Nephron (organoid): ENCODE measurements at regions not wholly inside any gene's neighbourhood (a gene's known extent, or its start where the extent isn't known, plus 50 kb on each side); places are given as distances from the start of the nearest gene placed in this dataset.

Experiments
- H3K27ac Mint-ChIP-seq, 3 experiments: 2 replicates each; pipeline ENCODE4 v1.8.0; 2020; ENCODE audit warnings: mixed read lengths in 3 of 3, mild to moderate bottlenecking in 2 of 3, moderate library complexity in 1 of 3
- H3K27me3 Mint-ChIP-seq: 2 replicates; pipeline ENCODE4 v1.8.0; 2021; ENCODE audit warnings: low read depth, mild to moderate bottlenecking, moderate library complexity, mixed read lengths
- H3K36me3 Mint-ChIP-seq: 2 replicates; pipeline ENCODE4 v1.8.0; 2020; ENCODE audit warnings: low read depth, mixed read lengths
- H3K4me1 Mint-ChIP-seq: 2 replicates; pipeline ENCODE4 v1.8.0; 2020; ENCODE audit warnings: mixed read lengths
- H3K4me3 Mint-ChIP-seq, 3 experiments: 2 replicates each; pipeline ENCODE4 v1.8.0; 2020; ENCODE audit warnings: mild to moderate bottlenecking in 3 of 3, mixed read lengths in 3 of 3, moderate library complexity in 2 of 3
- H3K9me3 Mint-ChIP-seq: 2 replicates; pipeline ENCODE4 v1.8.0; 2020; ENCODE audit warnings: mixed read lengths
- CTCF ChIP-seq, 3 experiments: fragments of 200-600 bp; sonication (generic); IDR thresholded peaks; one replicate each; pipeline ENCODE4 v1.5.0; 2021; ENCODE audit warnings: antibody characterized with exemption in 3 of 3; ENCODE audit not compliant: unreplicated experiment in 3 of 3

- no peaks in the 10 kb centered on the region for H3K36me3 Mint-ChIP-seq
- no peak for TF ChIP-seq CTCF (IDR thresholded peaks at IDR 0.05; ENCODE audit: unreplicated experiment in 3 of 3)
- peaks cover 12% of the 10 kb centered on the region for H3K27me3 Mint-ChIP-seq
- no peak overlapping the region for H3K4me3 Mint-ChIP-seq
- H3K9me3 Mint-ChIP-seq, result peaks cover 3% of the 10 kb centered on the region
- H3K4me1 Mint-ChIP-seq, result no peaks in the 10 kb centered on the region
- H3K27ac Mint-ChIP-seq, result no peak overlapping the region
Observed at GRCh38 chr18:8969639-8970390, 132.7 kb upstream of the NDUFV2 start.

- Mint-ChIP-seq H3K4me3 (no peak overlapping the region), H3K27me3 (peaks cover 12% of the 10 kb centered on the region), H3K4me1 (no peaks in the 10 kb centered on the region)
Observed at GRCh38 chr18:8970843-8971242, 131.7 kb upstream of the NDUFV2 start.

GRCh38 chr18:8972116-8972515 is 130.4 kb upstream of the NDUFV2 start:
- Mint-ChIP-seq H3K4me3 (no peak overlapping the region), H3K4me1 (no peaks in the 10 kb centered on the region), H3K9me3 (peaks cover 3% of the 10 kb centered on the region)

More at GRCh38 chr18:8970843-8971242, 131.7 kb upstream of the NDUFV2 start:
- Mint-ChIP-seq H3K9me3 (peaks cover 3% of the 10 kb centered on the region), H3K27ac (no peak overlapping the region), H3K36me3 (no peaks in the 10 kb centered on the region)
- TF ChIP-seq CTCF (IDR thresholded peaks at IDR 0.05; ENCODE audit: unreplicated experiment in 3 of 3), result no peak

GRCh38 chr18:8974279-8974678 is 128.2 kb upstream of the NDUFV2 start:
- no peak for TF ChIP-seq CTCF (IDR thresholded peaks at IDR 0.05; ENCODE audit: unreplicated experiment in 3 of 3)
- Mint-ChIP-seq H3K27me3 (peaks cover 7% of the 10 kb centered on the region), H3K36me3 (no peaks in the 10 kb centered on the region), H3K4me1 (no peaks in the 10 kb centered on the region), H3K4me3 (no peak overlapping the region), H3K9me3 (peaks cover 3% of the 10 kb centered on the region), H3K27ac (no peak overlapping the region)

More at GRCh38 chr18:8972116-8972515, 130.4 kb upstream of the NDUFV2 start:
- peaks cover 7% of the 10 kb centered on the region for H3K27me3 Mint-ChIP-seq
- H3K36me3 Mint-ChIP-seq, result no peaks in the 10 kb centered on the region
- TF ChIP-seq CTCF (IDR thresholded peaks at IDR 0.05; ENCODE audit: unreplicated experiment in 3 of 3), result no peak
- H3K27ac Mint-ChIP-seq, result no peak overlapping the region

- H3K9me3 Mint-ChIP-seq, result peaks cover 3% of the 10 kb centered on the region
- no peak for TF ChIP-seq CTCF (IDR thresholded peaks at IDR 0.05; ENCODE audit: unreplicated experiment in 3 of 3)
- no peak overlapping the region for H3K4me3 Mint-ChIP-seq
- no peak overlapping the region for H3K27ac Mint-ChIP-seq
- no peaks in the 10 kb centered on the region for H3K36me3 Mint-ChIP-seq
- H3K4me1 Mint-ChIP-seq, result no peaks in the 10 kb centered on the region
- H3K27me3 Mint-ChIP-seq, result peaks cover 7% of the 10 kb centered on the region
Observed at GRCh38 chr18:8974696-8975095, 127.8 kb upstream of the NDUFV2 start.

- no peak for TF ChIP-seq CTCF (IDR thresholded peaks at IDR 0.05; ENCODE audit: unreplicated experiment in 3 of 3)
- Mint-ChIP-seq H3K4me3 (no peak overlapping the region), H3K36me3 (no peaks in the 10 kb centered on the region), H3K9me3 (peaks cover 3% of the 10 kb centered on the region), H3K27me3 (peaks cover 6% of the 10 kb centered on the region), H3K4me1 (no peaks in the 10 kb centered on the region), H3K27ac (no peak overlapping the region)
Observed at GRCh38 chr18:8975624-8976023, 126.9 kb upstream of the NDUFV2 start.
